ENCODE measurements at regions not wholly inside any gene's neighbourhood (a gene's known extent, or its start where the extent isn't known, plus 50 kb on each side); places are given as distances from the start of the nearest gene placed in this dataset.

DNA sequence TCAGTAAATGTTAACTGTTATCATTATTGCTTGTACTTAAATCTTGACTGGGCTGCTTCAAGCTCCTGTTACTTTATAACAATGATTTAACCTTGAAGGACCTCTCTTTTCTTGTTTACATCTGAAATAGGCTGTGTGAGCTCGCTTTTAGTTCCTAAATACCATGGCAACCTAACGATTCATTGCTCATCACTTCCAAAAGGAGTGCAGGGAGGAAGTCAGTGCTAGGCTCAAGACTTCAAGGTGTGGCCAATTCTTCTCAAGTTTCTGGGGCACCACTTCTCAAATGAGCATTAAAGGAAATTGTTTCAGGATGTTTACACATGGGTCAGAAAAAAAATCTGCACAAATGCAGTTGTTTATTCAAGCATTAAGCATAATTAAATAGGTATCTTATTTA lies 284.2 kb downstream of the MTERF1 start:
- TF ChIP-seq, protein P1, sequence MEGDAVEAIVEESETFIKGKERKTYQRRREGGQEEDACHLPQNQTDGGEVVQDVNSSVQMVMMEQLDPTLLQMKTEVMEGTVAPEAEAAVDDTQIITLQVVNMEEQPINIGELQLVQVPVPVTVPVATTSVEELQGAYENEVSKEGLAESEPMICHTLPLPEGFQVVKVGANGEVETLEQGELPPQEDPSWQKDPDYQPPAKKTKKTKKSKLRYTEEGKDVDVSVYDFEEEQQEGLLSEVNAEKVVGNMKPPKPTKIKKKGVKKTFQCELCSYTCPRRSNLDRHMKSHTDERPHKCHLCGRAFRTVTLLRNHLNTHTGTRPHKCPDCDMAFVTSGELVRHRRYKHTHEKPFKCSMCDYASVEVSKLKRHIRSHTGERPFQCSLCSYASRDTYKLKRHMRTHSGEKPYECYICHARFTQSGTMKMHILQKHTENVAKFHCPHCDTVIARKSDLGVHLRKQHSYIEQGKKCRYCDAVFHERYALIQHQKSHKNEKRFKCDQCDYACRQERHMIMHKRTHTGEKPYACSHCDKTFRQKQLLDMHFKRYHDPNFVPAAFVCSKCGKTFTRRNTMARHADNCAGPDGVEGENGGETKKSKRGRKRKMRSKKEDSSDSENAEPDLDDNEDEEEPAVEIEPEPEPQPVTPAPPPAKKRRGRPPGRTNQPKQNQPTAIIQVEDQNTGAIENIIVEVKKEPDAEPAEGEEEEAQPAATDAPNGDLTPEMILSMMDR (IDR thresholded peaks at IDR 0.05; ENCODE audit: low read depth, low read length, poor library complexity, severe bottlenecking) = no peak
- TF ChIP-seq EZH2phosphoT487 (IDR thresholded peaks at IDR 0.05; ENCODE audit: borderline replicate concordance, low read length) = no peak

Data from DOHH2 (cell line).